ENCODE measurements at regions not wholly inside any gene's neighbourhood (a gene's known extent, or its start where the extent isn't known, plus 50 kb on each side); places are given as distances from the start of the nearest gene placed in this dataset.

DNA sequence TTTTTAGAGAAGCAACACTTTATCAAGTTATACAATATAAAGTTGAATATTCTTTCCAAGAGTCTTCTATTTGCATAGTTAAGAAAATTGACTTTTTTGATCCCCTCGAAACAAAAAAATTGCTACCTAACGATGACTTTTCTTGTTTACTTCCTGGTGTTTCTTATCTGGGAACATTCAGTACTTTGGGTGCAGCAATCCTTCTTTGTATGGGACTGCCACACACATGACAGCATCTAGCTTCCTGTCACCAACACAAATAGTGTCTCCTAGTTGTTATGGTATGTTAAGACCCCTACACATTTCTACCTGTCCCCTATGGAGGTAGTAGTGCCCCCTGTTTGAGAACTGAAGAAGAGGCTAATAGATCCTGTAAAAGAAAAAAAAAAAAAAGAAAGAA is 841.7 kb upstream of the FAT3 start:
- TF ChIP-seq, protein P1, sequence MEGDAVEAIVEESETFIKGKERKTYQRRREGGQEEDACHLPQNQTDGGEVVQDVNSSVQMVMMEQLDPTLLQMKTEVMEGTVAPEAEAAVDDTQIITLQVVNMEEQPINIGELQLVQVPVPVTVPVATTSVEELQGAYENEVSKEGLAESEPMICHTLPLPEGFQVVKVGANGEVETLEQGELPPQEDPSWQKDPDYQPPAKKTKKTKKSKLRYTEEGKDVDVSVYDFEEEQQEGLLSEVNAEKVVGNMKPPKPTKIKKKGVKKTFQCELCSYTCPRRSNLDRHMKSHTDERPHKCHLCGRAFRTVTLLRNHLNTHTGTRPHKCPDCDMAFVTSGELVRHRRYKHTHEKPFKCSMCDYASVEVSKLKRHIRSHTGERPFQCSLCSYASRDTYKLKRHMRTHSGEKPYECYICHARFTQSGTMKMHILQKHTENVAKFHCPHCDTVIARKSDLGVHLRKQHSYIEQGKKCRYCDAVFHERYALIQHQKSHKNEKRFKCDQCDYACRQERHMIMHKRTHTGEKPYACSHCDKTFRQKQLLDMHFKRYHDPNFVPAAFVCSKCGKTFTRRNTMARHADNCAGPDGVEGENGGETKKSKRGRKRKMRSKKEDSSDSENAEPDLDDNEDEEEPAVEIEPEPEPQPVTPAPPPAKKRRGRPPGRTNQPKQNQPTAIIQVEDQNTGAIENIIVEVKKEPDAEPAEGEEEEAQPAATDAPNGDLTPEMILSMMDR (conservative IDR thresholded peaks at IDR 0.05 in 1 of 2, IDR thresholded peaks at IDR 0.05 in 1 of 2; ENCODE audit: extremely low read depth in 1 of 2, insufficient read depth in 1 of 2, low read depth in 1 of 2, low read length in 2 of 2), result no peak
- TF ChIP-seq EZH2 (IDR thresholded peaks at IDR 0.05; ENCODE audit: borderline replicate concordance, low read length), result no peak
